H9 (cell line): ENCODE measurements at regions not wholly inside any gene's neighbourhood (a gene's known extent, or its start where the extent isn't known, plus 50 kb on each side); places are given as distances from the start of the nearest gene placed in this dataset.

ENCODE experiments used
- DNase-seq: peaks from one replicate; pipeline ENCODE4 v3.0.0-alpha.2; 2017
- H2AFZ ChIP-seq: one replicate; pipeline ENCODE4 v1.6.1; 2013; ENCODE audit warnings: mild to moderate bottlenecking, low read length, control low read depth, moderate library complexity
- H2AK5ac ChIP-seq: 2 replicates; pipeline ENCODE4 v1.6.1; 2013; ENCODE audit warnings: low read length, control low read depth, mixed read lengths; ENCODE audit not compliant: insufficient read length
- H2BK120ac ChIP-seq: one replicate; pipeline ENCODE4 v1.6.1; 2013; ENCODE audit warnings: low read depth, mild to moderate bottlenecking, low read length, control low read depth, inconsistent platforms; ENCODE audit not compliant: poor library complexity, severe bottlenecking
- H2BK12ac ChIP-seq: 2 replicates; pipeline ENCODE4 v1.6.1; 2013; ENCODE audit warnings: low read length, control low read depth, mixed read lengths, low read depth; ENCODE audit not compliant: insufficient read length
- H2BK15ac ChIP-seq: 2 replicates; pipeline ENCODE4 v1.6.1; 2013; ENCODE audit warnings: low read depth, low read length, control low read depth
- H2BK20ac ChIP-seq: one replicate; pipeline ENCODE4 v1.6.1; 2013; ENCODE audit warnings: low read depth, mild to moderate bottlenecking, low read length, control low read depth, inconsistent platforms; ENCODE audit not compliant: poor library complexity, severe bottlenecking
- H2BK5ac ChIP-seq: 2 replicates; pipeline ENCODE4 v1.6.1; 2013; ENCODE audit warnings: low read length, control low read depth, mixed read lengths; ENCODE audit not compliant: insufficient read length
- H3K14ac ChIP-seq: 2 replicates; pipeline ENCODE4 v1.6.1; 2013; ENCODE audit warnings: low read length, control low read depth; ENCODE audit not compliant: insufficient read depth
- H3K18ac ChIP-seq: 2 replicates; pipeline ENCODE4 v1.6.1; 2013; ENCODE audit warnings: low read depth, mild to moderate bottlenecking, mixed read lengths, low read length, control low read depth; ENCODE audit not compliant: insufficient read length
- H3K23ac ChIP-seq: 2 replicates; pipeline ENCODE4 v1.6.1; 2013; ENCODE audit warnings: low read length, control low read depth, mixed read lengths, low read depth; ENCODE audit not compliant: insufficient read length
- H3K23me2 ChIP-seq: 2 replicates; pipeline ENCODE4 v1.6.1; 2013; ENCODE audit warnings: low read depth, mild to moderate bottlenecking, mixed read lengths, low read length, control low read depth; ENCODE audit not compliant: insufficient read length, poor library complexity, severe bottlenecking
- H3K27ac ChIP-seq: 2 replicates; pipeline ENCODE4 v1.5.1; 2013; ENCODE audit warnings: low read length, control low read depth, mixed read lengths, low read depth; ENCODE audit not compliant: insufficient read length
- H3K27me3 ChIP-seq: 2 replicates; pipeline ENCODE4 v1.6.1; 2013; ENCODE audit warnings: low read length, control low read depth, inconsistent platforms; ENCODE audit not compliant: insufficient read depth
- H3K4ac ChIP-seq: 2 replicates; pipeline ENCODE4 v1.6.1; 2013; ENCODE audit warnings: low read depth, mild to moderate bottlenecking, control low read depth, inconsistent platforms, low read length, moderate library complexity
- H3K4me1 ChIP-seq: 2 replicates; pipeline ENCODE4 v1.6.1; 2013; ENCODE audit warnings: low read length, control low read depth, inconsistent platforms; ENCODE audit not compliant: insufficient read depth
- H3K4me2 ChIP-seq: 2 replicates; pipeline ENCODE4 v1.6.1; 2013; ENCODE audit warnings: low read length, control low read depth, mixed read lengths; ENCODE audit not compliant: insufficient read length, insufficient read depth
- H3K56ac ChIP-seq: 2 replicates; pipeline ENCODE4 v1.6.1; 2013; ENCODE audit warnings: low read depth, mild to moderate bottlenecking, mixed read lengths, low read length, control low read depth; ENCODE audit not compliant: insufficient read length
- H3K79me1 ChIP-seq: 2 replicates; pipeline ENCODE4 v1.6.1; 2013; ENCODE audit warnings: low read depth, mild to moderate bottlenecking, moderate library complexity, low read length, control low read depth, inconsistent platforms; ENCODE audit not compliant: insufficient read depth, poor library complexity, severe bottlenecking
- H3K79me2 ChIP-seq: 2 replicates; pipeline ENCODE4 v1.6.1; 2013; ENCODE audit warnings: low read length, control low read depth, inconsistent platforms; ENCODE audit not compliant: insufficient read depth
- H3K9ac ChIP-seq: 2 replicates; pipeline ENCODE4 v1.6.1; 2013; ENCODE audit warnings: low read length, control low read depth, mixed read lengths; ENCODE audit not compliant: insufficient read length; ENCODE audit errors: extremely low read depth
- H3K9me3 ChIP-seq: one replicate; pipeline ENCODE4 v1.6.1; 2013; ENCODE audit warnings: low read depth, low read length, inconsistent platforms; ENCODE audit not compliant: control insufficient read depth
- H3T11ph ChIP-seq: one replicate; pipeline ENCODE4 v1.6.1; 2013; ENCODE audit warnings: mild to moderate bottlenecking, low read length, control low read depth, inconsistent platforms
- H4K20me1 ChIP-seq: one replicate; pipeline ENCODE4 v1.6.1; 2013; ENCODE audit not compliant: control insufficient read depth, insufficient read length, insufficient read depth
- H4K5ac ChIP-seq: 2 replicates; pipeline ENCODE4 v1.6.1; 2013; ENCODE audit warnings: low read depth, mild to moderate bottlenecking, mixed read lengths, low read length, control low read depth; ENCODE audit not compliant: insufficient read length
- H4K8ac ChIP-seq: replicated peaks from 2 replicates; pipeline ENCODE4 v1.6.1; 2013; ENCODE audit warnings: low read length, control low read depth, mixed read lengths, low read depth; ENCODE audit not compliant: insufficient read length
- H4K91ac ChIP-seq: 2 replicates; pipeline ENCODE4 v1.6.1; 2013; ENCODE audit warnings: low read depth, mild to moderate bottlenecking, moderate library complexity, mixed read lengths, low read length, control low read depth; ENCODE audit not compliant: insufficient read length
- H3K27ac Mint-ChIP-seq, 3 experiments: 2 replicates in 2 of 3; 3 replicates in 1 of 3; pipeline ENCODE4 v1.8.0; 2020 to 2021; ENCODE audit warnings: mixed read lengths in 3 of 3, mild to moderate bottlenecking in 1 of 3, moderate library complexity in 1 of 3
- H3K27me3 Mint-ChIP-seq: 2 replicates; pipeline ENCODE4 v1.8.0; 2021; ENCODE audit warnings: low read depth, mild to moderate bottlenecking, moderate library complexity, mixed read lengths
- H3K36me3 Mint-ChIP-seq, 3 experiments: 2 replicates in 2 of 3; 3 replicates in 1 of 3; pipeline ENCODE4 v1.8.0; 2020 to 2021; ENCODE audit warnings: low read depth in 3 of 3, mixed read lengths in 3 of 3; ENCODE audit not compliant: insufficient read depth in 1 of 3
- H3K4me1 Mint-ChIP-seq, 2 experiments: 2 replicates each; pipeline ENCODE4 v1.8.0; 2020; ENCODE audit warnings: mixed read lengths in 2 of 2
- H3K4me3 Mint-ChIP-seq, 2 experiments: 2 replicates in 1 of 2; 3 replicates in 1 of 2; pipeline ENCODE4 v1.8.0; 2020 to 2021; ENCODE audit warnings: mild to moderate bottlenecking in 2 of 2, mixed read lengths in 2 of 2, moderate library complexity in 1 of 2
- H3K9me3 Mint-ChIP-seq, 2 experiments: 2 replicates in 1 of 2; 3 replicates in 1 of 2; pipeline ENCODE4 v1.8.0; 2020; ENCODE audit warnings: mild to moderate bottlenecking in 2 of 2, mixed read lengths in 2 of 2, moderate library complexity in 1 of 2
- WGBS: extraction: QIAGEN DNeasy Blood & Tissue Kit; methylation state at CpG from one replicate; pipeline ENCODE4 v1.1.7; 2013; ENCODE audit warnings: missing lambda C conversion rate, low lambda C conversion rate, mixed read lengths; ENCODE audit not compliant: insufficient read length; ENCODE audit errors: extremely low coverage; 5-methylcytosine and 5-hydroxymethylcytosine counted together
- TF ChIP-seq, protein P1 (sequence below): fragments of 200-600 bp; sonication (generic); conservative IDR thresholded peaks from 3 replicates; pipeline ENCODE4 v1.8.0; 2021; ENCODE audit warnings: antibody characterized with exemption, mild to moderate bottlenecking

DNA sequence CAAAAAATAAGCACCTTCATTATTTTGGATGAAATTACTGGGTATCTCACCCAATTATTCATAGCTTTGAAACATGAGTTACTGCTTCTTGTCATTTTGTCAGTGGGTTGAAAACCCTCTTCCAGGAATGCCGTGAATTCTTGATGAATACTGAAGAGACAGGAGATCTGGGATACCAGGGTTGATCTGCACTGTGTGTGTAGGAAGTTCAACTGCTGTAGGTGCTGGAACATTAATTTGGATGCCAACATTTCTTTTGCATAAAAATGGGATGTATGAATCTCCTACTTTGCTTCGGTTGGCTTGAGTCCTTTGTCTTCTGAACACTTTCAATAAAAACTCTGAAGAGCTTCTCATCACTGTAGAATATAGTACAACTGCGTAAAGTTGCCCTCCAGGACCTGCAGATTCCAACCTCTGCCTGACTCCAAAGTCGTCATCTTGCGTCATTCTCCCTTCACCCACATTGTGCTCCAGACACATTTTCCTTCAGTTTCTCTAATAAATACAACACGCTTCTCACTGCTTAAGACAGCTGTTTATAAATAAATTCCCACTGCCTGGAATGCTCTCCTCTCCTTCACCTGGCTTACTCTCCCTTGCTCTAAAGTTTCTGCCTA, 312.7 kb upstream of the TGFBR2 start:
- no peak overlapping the region for H2BK5ac ChIP-seq
- no peak overlapping the region for H3K27ac Mint-ChIP-seq
- no peaks in the 10 kb centered on the region for H3K27me3 ChIP-seq
- H4K20me1 ChIP-seq, result no peaks in the 10 kb centered on the region
- H2AFZ ChIP-seq, result no peak overlapping the region
- no peak overlapping the region for H2AK5ac ChIP-seq
- H3K14ac ChIP-seq, result no peak overlapping the region
- H3K4me1 Mint-ChIP-seq, result peaks cover 20% of the 10 kb centered on the region in 2 experiments
- WGBS, result no CpG with 5 or more reads among the region's 6 CpGs
- no peak overlapping the region for H3K56ac ChIP-seq
- H3K4me2 ChIP-seq, result no peak overlapping the region
- DNase-seq, result no peak
- no peak overlapping the region for H2BK12ac ChIP-seq
- no peak overlapping the region for H4K91ac ChIP-seq
- H2BK15ac ChIP-seq, result no peak overlapping the region
- H2BK120ac ChIP-seq, result no peak overlapping the region
- no peaks in the 10 kb centered on the region for H3K79me1 ChIP-seq
- H3K9me3 ChIP-seq, result no peaks in the 10 kb centered on the region
- no peak overlapping the region for H3K4ac ChIP-seq
- TF ChIP-seq, protein P1, sequence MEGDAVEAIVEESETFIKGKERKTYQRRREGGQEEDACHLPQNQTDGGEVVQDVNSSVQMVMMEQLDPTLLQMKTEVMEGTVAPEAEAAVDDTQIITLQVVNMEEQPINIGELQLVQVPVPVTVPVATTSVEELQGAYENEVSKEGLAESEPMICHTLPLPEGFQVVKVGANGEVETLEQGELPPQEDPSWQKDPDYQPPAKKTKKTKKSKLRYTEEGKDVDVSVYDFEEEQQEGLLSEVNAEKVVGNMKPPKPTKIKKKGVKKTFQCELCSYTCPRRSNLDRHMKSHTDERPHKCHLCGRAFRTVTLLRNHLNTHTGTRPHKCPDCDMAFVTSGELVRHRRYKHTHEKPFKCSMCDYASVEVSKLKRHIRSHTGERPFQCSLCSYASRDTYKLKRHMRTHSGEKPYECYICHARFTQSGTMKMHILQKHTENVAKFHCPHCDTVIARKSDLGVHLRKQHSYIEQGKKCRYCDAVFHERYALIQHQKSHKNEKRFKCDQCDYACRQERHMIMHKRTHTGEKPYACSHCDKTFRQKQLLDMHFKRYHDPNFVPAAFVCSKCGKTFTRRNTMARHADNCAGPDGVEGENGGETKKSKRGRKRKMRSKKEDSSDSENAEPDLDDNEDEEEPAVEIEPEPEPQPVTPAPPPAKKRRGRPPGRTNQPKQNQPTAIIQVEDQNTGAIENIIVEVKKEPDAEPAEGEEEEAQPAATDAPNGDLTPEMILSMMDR, result no peak
- peaks cover under 1% of the 10 kb centered on the region; the same call in 1 of the 2 replicates for H3K4me1 ChIP-seq
- no peak overlapping the region for H4K8ac ChIP-seq
- no peak overlapping the region for H3K4me3 Mint-ChIP-seq
- no peaks in the 10 kb centered on the region for H3K23me2 ChIP-seq
- no peaks in the 10 kb centered on the region for H3K79me2 ChIP-seq
- no peaks in the 10 kb centered on the region for H3K36me3 Mint-ChIP-seq
- H3T11ph ChIP-seq, result no peak overlapping the region
- H3K18ac ChIP-seq, result no peak overlapping the region
- no peak overlapping the region for H3K23ac ChIP-seq
- H4K5ac ChIP-seq, result no peak overlapping the region
- no peaks in the 10 kb centered on the region for H3K9me3 Mint-ChIP-seq
- no peak overlapping the region for H2BK20ac ChIP-seq
- no peak overlapping the region for H3K27ac ChIP-seq
- no peak overlapping the region for H3K9ac ChIP-seq
- no peaks in the 10 kb centered on the region for H3K27me3 Mint-ChIP-seq
